Fibroblast of the aortic adventitia (primary cell): ENCODE measurements at regions not wholly inside any gene's neighbourhood (a gene's known extent, or its start where the extent isn't known, plus 50 kb on each side); places are given as distances from the start of the nearest gene placed in this dataset.

Experiments used
- DNase-seq: peaks from one replicate; pipeline ENCODE4 v3.0.0-alpha.2; 2010; ENCODE audit warnings: low read depth
- H3K4me3 ChIP-seq: 2 replicates; pipeline ENCODE4 v1.5.1; 2011; ENCODE audit warnings: low read depth, mild to moderate bottlenecking, control low read depth, low read length, moderate library complexity
- TF ChIP-seq, protein P1 (sequence below): IDR thresholded peaks from 2 replicates; pipeline ENCODE4 v1.5.1; 2011; ENCODE audit warnings: mild to moderate bottlenecking, low read length, control low read depth, inconsistent platforms; ENCODE audit not compliant: insufficient read depth

GRCh38 chr18:54743605-54743995 is 84.7 kb upstream of the RAB27B start:
- TF ChIP-seq, protein P1, sequence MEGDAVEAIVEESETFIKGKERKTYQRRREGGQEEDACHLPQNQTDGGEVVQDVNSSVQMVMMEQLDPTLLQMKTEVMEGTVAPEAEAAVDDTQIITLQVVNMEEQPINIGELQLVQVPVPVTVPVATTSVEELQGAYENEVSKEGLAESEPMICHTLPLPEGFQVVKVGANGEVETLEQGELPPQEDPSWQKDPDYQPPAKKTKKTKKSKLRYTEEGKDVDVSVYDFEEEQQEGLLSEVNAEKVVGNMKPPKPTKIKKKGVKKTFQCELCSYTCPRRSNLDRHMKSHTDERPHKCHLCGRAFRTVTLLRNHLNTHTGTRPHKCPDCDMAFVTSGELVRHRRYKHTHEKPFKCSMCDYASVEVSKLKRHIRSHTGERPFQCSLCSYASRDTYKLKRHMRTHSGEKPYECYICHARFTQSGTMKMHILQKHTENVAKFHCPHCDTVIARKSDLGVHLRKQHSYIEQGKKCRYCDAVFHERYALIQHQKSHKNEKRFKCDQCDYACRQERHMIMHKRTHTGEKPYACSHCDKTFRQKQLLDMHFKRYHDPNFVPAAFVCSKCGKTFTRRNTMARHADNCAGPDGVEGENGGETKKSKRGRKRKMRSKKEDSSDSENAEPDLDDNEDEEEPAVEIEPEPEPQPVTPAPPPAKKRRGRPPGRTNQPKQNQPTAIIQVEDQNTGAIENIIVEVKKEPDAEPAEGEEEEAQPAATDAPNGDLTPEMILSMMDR, result no peak

GRCh38 chr18:54749291-54749690 is 79.0 kb upstream of the RAB27B start:
- DNase-seq, result no peak
- TF ChIP-seq, protein P1, result no peak
- no peak overlapping the region for H3K4me3 ChIP-seq

More at GRCh38 chr18:54743605-54743995, 84.7 kb upstream of the RAB27B start:
- no peak for DNase-seq
- H3K4me3 ChIP-seq, result no peak overlapping the region

DNA sequence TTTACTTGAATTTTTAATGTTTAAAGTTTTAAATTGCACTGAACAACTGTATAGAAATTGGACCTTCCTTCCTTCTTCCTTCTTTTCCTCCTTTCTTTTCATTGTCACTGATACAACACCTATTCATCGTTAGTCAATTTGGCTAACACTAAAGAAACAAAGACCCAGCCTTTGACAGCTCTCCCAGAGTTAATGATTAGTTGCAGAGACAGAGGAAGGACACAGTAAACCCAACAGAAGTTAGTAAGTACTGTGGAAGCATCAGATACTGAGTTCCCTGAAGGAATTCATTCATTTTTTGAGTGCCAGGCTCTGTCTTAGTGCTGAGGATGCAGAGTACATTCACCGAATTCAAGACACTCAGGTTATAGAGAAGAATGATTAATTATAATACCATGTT is 77.9 kb upstream of the RAB27B start:
- no peak overlapping the region for H3K4me3 ChIP-seq
- TF ChIP-seq, protein P1, result no peak
- DNase-seq, result no peak

- no peak for DNase-seq
- H3K4me3 ChIP-seq, result no peak overlapping the region
- TF ChIP-seq, protein P1, result no peak
Observed at GRCh38 chr18:54752185-54752584, 76.1 kb upstream of the RAB27B start.

- DNase-seq, result no peak
- TF ChIP-seq, protein P1, result no peak
- no peak overlapping the region for H3K4me3 ChIP-seq
Observed at GRCh38 chr18:54755456-54755855, 72.8 kb upstream of the RAB27B start.

DNA sequence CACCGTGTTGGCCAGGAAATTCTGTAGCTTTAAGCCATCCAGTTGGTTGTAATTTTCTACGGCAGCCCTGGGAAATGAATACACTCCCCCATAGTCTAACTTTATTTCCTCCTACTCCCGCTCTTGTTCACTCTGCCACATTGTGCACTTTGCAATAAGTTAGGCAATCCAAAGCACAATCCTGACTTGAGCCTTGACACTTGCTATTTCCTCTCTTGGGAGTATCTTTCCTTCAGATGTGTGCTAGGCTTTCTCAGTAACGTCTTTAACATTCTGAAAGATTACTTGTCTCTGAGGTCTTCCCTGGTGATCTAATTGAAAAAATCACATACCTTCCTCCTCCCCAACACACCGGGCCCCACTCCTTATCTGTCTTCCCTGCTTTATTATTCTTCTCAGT is 65.9 kb upstream of the RAB27B start:
- TF ChIP-seq, protein P1, result no peak
- no peak for DNase-seq
- H3K4me3 ChIP-seq, result no peak overlapping the region

DNA sequence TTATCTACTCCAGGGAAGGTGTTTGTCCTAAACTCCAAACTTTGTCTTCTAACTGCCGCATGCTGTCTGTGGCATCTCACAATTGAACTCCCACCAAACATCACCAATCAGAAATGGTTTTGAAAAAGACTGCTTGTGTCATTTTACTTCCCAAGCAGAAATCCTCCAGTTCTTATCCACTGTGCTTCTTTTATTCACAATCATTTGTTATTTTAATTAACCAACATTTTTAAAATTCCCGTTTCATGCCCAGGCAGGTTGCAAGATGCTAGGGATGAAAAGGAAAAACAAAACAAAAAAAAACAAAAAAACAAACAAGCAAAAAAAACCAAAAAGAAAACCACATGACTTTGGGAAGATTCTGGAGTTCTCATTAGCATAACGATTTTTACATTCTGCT is 63.5 kb upstream of the RAB27B start:
- no peak overlapping the region for H3K4me3 ChIP-seq
- DNase-seq, result no peak
- TF ChIP-seq, protein P1, result no peak
